Stomach (tissue), 8 donors: ENCODE measurements at regions not wholly inside any gene's neighbourhood (a gene's known extent, or its start where the extent isn't known, plus 50 kb on each side); places are given as distances from the start of the nearest gene placed in this dataset.

ENCODE experiments used
- DNase-seq, 2 donors: peaks; one replicate each; pipeline versions ENCODE4 v3.0.0 to v3.0.0-alpha.2; 2013 to 2019
- H3K27ac ChIP-seq, 5 donors: fragments of 200-600 bp in 4 of 5; sonication (generic) in 4 of 5; one replicate each; pipeline ENCODE4 v1.5.1; 2013 to 2019; ENCODE audit warnings: mild to moderate bottlenecking in 1 of 5, moderate library complexity in 1 of 5
- H3K27me3 ChIP-seq, 3 donors: fragments of 200-600 bp; sonication (generic); one replicate each; pipeline ENCODE4 v1.5.1; 2017 to 2019; ENCODE audit warnings: mixed run types in 1 of 3
- H3K36me3 ChIP-seq, 4 donors: fragments of 200-600 bp; sonication (generic); 1 replicate in 3 of 4; 2 replicates in 1 of 4; pipeline ENCODE4 v1.5.1; 2016 to 2019
- H3K4me1 ChIP-seq, 4 donors: fragments of 200-600 bp; sonication (generic); one replicate each; pipeline ENCODE4 v1.5.1; 2016 to 2019
- H3K4me3 ChIP-seq, 4 donors: fragments of 200-600 bp; sonication (generic) in 3 of 4; one replicate each; pipeline ENCODE4 v1.5.1; 2016 to 2019; ENCODE audit warnings: mild to moderate bottlenecking in 1 of 4
- H3K9me3 ChIP-seq, 4 donors: fragments of 200-600 bp; sonication (generic); one replicate each; pipeline ENCODE4 v1.5.1; 2016 to 2019
- EP300 ChIP-seq: sonication (generic); formaldehyde crosslinking; IDR thresholded peaks from one replicate; pipeline ENCODE4 v1.6.1; 2017; ENCODE audit warnings: antibody characterized with exemption
- POLR2A ChIP-seq, 4 donors: fragments of 450-650 bp; IDR thresholded peaks; one replicate each; pipeline ENCODE4 v1.6.1; 2016; ENCODE audit warnings: antibody characterized with exemption in 4 of 4, control low read depth in 2 of 4, mild to moderate bottlenecking in 1 of 4, moderate library complexity in 1 of 4
- POLR2AphosphoS5 ChIP-seq, 3 donors: sonication (generic); formaldehyde crosslinking; IDR thresholded peaks; one replicate each; pipeline ENCODE4 v1.6.1; 2016; ENCODE audit warnings: antibody characterized with exemption in 3 of 3
- WGBS, 5 donors: extraction: QIAGEN DNeasy Blood & Tissue Kit in 3 of 5; methylation state at CpG; one replicate each; pipeline versions ENCODE4 v1.1.5 to v1.1.7; 2013 to 2018; 5-methylcytosine and 5-hydroxymethylcytosine counted together
- intact Hi-C: fragments of 100-400 bp; cut with DNase I; formaldehyde crosslinking; loops from one replicate; pipeline ENCODE4 v1.15.1; 2023; ENCODE audit warnings: low total_unique reads
- TF ChIP-seq, protein P1 (sequence below), 7 experiments: fragments of 450-650 bp in 4 of 7; fragments of 200-600 bp in 3 of 7; sonication (generic) in 3 of 7; IDR thresholded peaks; one replicate each; pipeline ENCODE4 v1.5.1; 2016 to 2019; ENCODE audit warnings: antibody characterized with exemption in 7 of 7, control low read depth in 2 of 7, mild to moderate bottlenecking in 1 of 7
- donor health status: healthy with polysubstance abuse.
- donor health status: Bipolar disorder and iron deficiency.
- donor health status: healthy.

DNA sequence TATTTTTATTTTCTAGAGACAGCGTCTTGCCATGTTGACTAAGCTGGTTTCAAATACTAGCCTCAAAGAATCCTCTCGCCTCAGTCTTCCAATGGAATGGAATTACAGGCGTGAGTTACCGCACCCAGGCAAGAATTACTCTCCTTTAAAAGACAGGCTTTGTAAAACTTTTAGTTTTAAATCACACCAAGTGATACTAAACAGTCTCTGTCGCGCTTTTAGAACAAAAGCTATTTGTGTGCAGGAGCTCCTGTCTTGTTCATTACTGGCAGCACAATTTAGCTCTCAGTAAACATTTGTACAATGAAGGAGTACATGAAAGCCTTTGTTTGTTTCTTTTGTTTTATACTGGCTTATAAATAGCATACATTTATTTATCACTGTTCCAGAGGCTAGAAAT is 1719.2 kb upstream of the PIK3C3 start:
- Histone ChIP-seq H3K9me3 (no peaks in the 10 kb centered on the region), H3K4me1 (no peaks in the 10 kb centered on the region), H3K27me3 (no peaks in the 10 kb centered on the region), H3K36me3 (no peaks in the 10 kb centered on the region), H3K27ac (no peak overlapping the region), H3K4me3 (no peak overlapping the region)
- intact Hi-C loops = no loop called here
- 64 to 75% (median 73%) methylated on average over 6 of the region's 6 CpGs for WGBS, 5 donors
- no peak for DNase-seq
- TF ChIP-seq, protein P1, sequence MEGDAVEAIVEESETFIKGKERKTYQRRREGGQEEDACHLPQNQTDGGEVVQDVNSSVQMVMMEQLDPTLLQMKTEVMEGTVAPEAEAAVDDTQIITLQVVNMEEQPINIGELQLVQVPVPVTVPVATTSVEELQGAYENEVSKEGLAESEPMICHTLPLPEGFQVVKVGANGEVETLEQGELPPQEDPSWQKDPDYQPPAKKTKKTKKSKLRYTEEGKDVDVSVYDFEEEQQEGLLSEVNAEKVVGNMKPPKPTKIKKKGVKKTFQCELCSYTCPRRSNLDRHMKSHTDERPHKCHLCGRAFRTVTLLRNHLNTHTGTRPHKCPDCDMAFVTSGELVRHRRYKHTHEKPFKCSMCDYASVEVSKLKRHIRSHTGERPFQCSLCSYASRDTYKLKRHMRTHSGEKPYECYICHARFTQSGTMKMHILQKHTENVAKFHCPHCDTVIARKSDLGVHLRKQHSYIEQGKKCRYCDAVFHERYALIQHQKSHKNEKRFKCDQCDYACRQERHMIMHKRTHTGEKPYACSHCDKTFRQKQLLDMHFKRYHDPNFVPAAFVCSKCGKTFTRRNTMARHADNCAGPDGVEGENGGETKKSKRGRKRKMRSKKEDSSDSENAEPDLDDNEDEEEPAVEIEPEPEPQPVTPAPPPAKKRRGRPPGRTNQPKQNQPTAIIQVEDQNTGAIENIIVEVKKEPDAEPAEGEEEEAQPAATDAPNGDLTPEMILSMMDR (IDR thresholded peaks at IDR 0.05) = no peak
- TF ChIP-seq POLR2AphosphoS5 (IDR thresholded peaks at IDR 0.05) (no peak), EP300 (no peak), POLR2A (IDR thresholded peaks at IDR 0.05) (no peak)

DNA sequence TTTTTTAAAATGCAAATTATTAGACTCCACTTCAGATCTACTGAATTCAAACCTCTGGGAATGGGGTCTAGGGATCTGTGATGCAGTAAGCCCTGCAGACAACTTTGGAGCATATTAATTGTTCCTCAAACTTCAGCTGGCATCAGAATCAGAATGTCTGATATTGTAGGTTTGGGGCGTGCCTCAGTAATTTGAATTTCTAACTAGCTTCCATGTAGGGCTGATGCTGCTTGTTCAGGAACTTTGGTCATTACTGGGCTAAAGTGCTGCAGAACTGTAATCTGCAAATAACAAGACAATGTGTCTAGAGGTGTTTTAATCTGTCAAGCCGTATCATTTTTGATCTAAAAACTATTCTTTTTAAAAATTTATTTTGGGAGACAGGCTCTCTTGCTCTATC is 1719.7 kb upstream of the PIK3C3 start:
- WGBS, 5 donors = 80 to 92% (median 88%) methylated on average over 2 of the region's 2 CpGs
- no peak overlapping the region for H3K27ac ChIP-seq
- DNase-seq = no peak
- no peaks in the 10 kb centered on the region for H3K4me1 ChIP-seq
- no peaks in the 10 kb centered on the region for H3K27me3 ChIP-seq
- no peaks in the 10 kb centered on the region for H3K36me3 ChIP-seq
- intact Hi-C loops = no loop called here
- TF ChIP-seq EP300 = no peak
- TF ChIP-seq POLR2A (IDR thresholded peaks at IDR 0.05) = no peak
- no peak for TF ChIP-seq POLR2AphosphoS5 (IDR thresholded peaks at IDR 0.05)
- H3K4me3 ChIP-seq = no peak overlapping the region
- H3K9me3 ChIP-seq = no peaks in the 10 kb centered on the region

DNA sequence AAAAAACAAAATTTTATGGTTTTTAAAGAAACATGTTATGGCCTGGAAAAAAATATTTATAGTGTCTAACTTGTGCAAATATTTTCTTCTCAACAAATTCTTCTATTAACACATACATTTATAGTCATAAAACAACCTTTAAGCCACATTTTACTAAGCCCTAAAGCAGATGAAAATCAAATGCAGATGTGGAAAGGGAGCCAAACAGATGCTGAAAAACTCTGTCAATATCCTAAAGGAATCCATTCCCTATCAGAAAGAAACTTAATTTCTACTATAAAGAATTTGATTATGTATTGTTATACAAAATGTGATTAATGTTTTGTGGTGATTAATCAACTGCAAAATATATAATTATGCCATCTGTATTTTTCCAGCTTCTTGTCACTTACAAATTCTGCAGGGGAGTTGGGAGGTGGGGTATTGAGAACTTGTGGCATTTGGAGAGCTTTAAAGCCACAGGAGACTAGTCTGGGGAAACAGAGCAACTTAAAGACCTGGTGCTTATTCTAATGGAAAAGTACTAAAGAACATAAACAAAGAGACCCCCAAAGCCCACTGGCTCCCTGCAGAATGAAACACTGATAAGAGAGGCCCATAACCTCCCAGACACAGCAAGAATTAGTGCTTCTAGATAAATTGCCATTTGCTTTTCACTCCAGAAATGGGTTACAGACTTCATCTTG is 1721.0 kb upstream of the PIK3C3 start:
- DNase-seq = no peak
- Histone ChIP-seq H3K4me1 (no peaks in the 10 kb centered on the region), H3K27me3 (no peaks in the 10 kb centered on the region), H3K36me3 (no peaks in the 10 kb centered on the region), H3K9me3 (no peaks in the 10 kb centered on the region), H3K4me3 (no peak overlapping the region), H3K27ac (no peak overlapping the region)
- TF ChIP-seq EP300 (no peak), POLR2A (IDR thresholded peaks at IDR 0.05) (no peak), POLR2AphosphoS5 (IDR thresholded peaks at IDR 0.05) (no peak)
- TF ChIP-seq, protein P1 (IDR thresholded peaks at IDR 0.05) = no peak
- intact Hi-C loops = no loop called here

DNA sequence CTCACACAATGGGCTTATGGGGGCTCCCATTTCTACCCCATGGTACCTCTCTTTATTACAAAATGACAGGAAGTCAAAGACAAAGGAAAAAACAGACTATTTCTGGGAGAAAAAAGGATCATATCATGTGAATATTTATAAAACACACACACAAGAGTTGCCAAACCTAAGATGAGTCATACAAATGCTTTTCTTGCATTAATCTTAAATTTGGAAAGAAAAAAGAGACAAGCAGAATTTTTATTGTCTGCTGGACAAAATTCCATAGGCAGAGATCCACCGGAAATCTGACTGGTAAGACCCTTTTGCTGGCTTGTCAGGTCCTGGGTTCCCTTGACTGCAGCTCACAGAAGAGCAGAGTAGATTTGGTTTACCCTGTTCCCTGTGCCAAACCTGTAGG is 1732.3 kb upstream of the PIK3C3 start:
- 58 to 81% (median 74%) methylated on average over 1 of the region's 1 CpG for WGBS, 5 donors

DNA sequence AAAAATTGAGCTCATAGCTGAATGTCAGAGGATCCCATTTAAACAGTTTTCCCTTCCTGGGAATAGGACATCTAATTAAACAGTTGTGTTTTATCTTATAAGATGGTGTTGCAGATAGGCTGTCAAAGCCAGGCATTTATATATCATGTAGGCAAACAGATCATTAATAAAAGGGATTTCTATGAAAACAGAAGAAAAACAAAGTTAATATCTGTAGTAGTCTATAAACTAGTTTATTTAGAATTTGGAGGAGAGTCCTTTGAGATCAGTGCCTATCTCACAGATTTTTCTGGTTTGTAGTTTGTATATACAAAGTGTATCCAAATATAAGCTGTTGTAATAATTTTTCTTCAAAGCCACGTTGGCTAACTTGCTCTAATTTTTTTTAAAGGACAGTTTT is 1738.2 kb upstream of the PIK3C3 start:
- intact Hi-C loops = no loop called here
- Histone ChIP-seq H3K4me3 (no peak overlapping the region), H3K4me1 (no peaks in the 10 kb centered on the region), H3K27ac (no peak overlapping the region), H3K27me3 (no peaks in the 10 kb centered on the region), H3K9me3 (no peaks in the 10 kb centered on the region), H3K36me3 (no peaks in the 10 kb centered on the region)
- WGBS, 5 donors = 12 to 39% (median 24%) methylated on average over 1 of the region's 1 CpG
- no peak for TF ChIP-seq POLR2A (IDR thresholded peaks at IDR 0.05)
- TF ChIP-seq, protein P1 (IDR thresholded peaks at IDR 0.05) = no peak
- no peak for TF ChIP-seq POLR2AphosphoS5 (IDR thresholded peaks at IDR 0.05)
- no peak for TF ChIP-seq EP300
- DNase-seq = no peak

More for the DNA sequence above, 1732.3 kb upstream of the PIK3C3 start:
- H3K4me3 ChIP-seq = no peak overlapping the region
- no peaks in the 10 kb centered on the region for H3K27me3 ChIP-seq
- H3K9me3 ChIP-seq = no peaks in the 10 kb centered on the region
- peak in 1 of 2 donors; percentile 15 for DNase-seq
- no peak overlapping the region for H3K27ac ChIP-seq
- TF ChIP-seq POLR2AphosphoS5 (IDR thresholded peaks at IDR 0.05) (no peak), POLR2A (IDR thresholded peaks at IDR 0.05) (no peak)
- no peaks in the 10 kb centered on the region for H3K36me3 ChIP-seq
- no peaks in the 10 kb centered on the region for H3K4me1 ChIP-seq
- intact Hi-C loops = no loop called here
